ENCODE measurements at regions not wholly inside any gene's neighbourhood (a gene's known extent, or its start where the extent isn't known, plus 50 kb on each side); places are given as distances from the start of the nearest gene placed in this dataset.

GRCh38 chr21:16866851-16867250 is 646.0 kb upstream of the CXADR start:
- Mint-ChIP-seq H3K4me1 (peaks cover under 1% of the 10 kb centered on the region), H3K36me3 (no peaks in the 10 kb centered on the region), H3K27me3 (ENCODE audit: low read depth) (no peaks in the 10 kb centered on the region), H3K9me3 (no peaks in the 10 kb centered on the region), H3K4me3 (no peak overlapping the region), H3K27ac (no peak overlapping the region)
- TF ChIP-seq CTCF (IDR thresholded peaks at IDR 0.05; ENCODE audit: unreplicated experiment), result no peak
- no peak for DNase-seq (ENCODE audit: low spot score in 2 of 2, unreplicated experiment in 2 of 2)

DNA sequence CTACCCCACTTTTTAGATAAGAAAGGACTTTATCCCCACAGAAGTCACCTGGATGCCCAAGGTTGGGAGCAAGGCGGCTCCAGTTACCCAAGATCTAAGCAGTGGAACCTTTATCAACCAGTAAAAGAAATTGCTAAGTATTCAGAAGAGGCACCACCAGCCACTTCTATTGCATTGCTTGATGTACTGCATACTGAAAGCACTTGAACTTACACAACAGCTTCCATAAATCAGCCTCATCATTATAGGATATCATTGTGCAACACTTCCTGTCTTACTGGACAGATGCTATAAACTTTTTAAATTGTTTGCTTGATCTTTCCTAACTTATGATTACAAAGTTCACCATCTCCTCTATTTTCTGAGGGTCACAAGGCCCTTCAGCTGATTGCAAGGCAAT is 642.7 kb upstream of the CXADR start:
- Mint-ChIP-seq H3K9me3 (peaks cover 3% of the 10 kb centered on the region), H3K4me3 (no peak overlapping the region), H3K36me3 (no peaks in the 10 kb centered on the region), H3K27ac (no peak overlapping the region), H3K27me3 (ENCODE audit: low read depth) (no peaks in the 10 kb centered on the region), H3K4me1 (peaks cover 7% of the 10 kb centered on the region)
- no peak for TF ChIP-seq CTCF (IDR thresholded peaks at IDR 0.05; ENCODE audit: unreplicated experiment)
- no peak for DNase-seq (ENCODE audit: low spot score in 2 of 2, unreplicated experiment in 2 of 2)

GRCh38 chr21:16872616-16873015 is 640.2 kb upstream of the CXADR start:
- no peak overlapping the region for H3K27ac Mint-ChIP-seq
- DNase-seq (ENCODE audit: low spot score in 2 of 2, unreplicated experiment in 2 of 2), result no peak
- H3K4me3 Mint-ChIP-seq, result no peak overlapping the region
- H3K27me3 Mint-ChIP-seq (ENCODE audit: low read depth), result no peaks in the 10 kb centered on the region
- peaks cover 7% of the 10 kb centered on the region for H3K4me1 Mint-ChIP-seq
- peaks cover 16% of the 10 kb centered on the region for H3K9me3 Mint-ChIP-seq
- TF ChIP-seq CTCF (IDR thresholded peaks at IDR 0.05; ENCODE audit: unreplicated experiment), result no peak
- H3K36me3 Mint-ChIP-seq, result no peaks in the 10 kb centered on the region

GRCh38 chr21:16873176-16873575 is 639.7 kb upstream of the CXADR start:
- no peaks in the 10 kb centered on the region for H3K36me3 Mint-ChIP-seq
- H3K27ac Mint-ChIP-seq, result no peak overlapping the region
- no peak overlapping the region for H3K4me3 Mint-ChIP-seq
- TF ChIP-seq CTCF (IDR thresholded peaks at IDR 0.05; ENCODE audit: unreplicated experiment), result no peak
- H3K4me1 Mint-ChIP-seq, result peaks cover 7% of the 10 kb centered on the region
- H3K27me3 Mint-ChIP-seq (ENCODE audit: low read depth), result no peaks in the 10 kb centered on the region
- no peak for DNase-seq (ENCODE audit: low spot score in 2 of 2, unreplicated experiment in 2 of 2)
- H3K9me3 Mint-ChIP-seq, result peaks cover 20% of the 10 kb centered on the region

DNA sequence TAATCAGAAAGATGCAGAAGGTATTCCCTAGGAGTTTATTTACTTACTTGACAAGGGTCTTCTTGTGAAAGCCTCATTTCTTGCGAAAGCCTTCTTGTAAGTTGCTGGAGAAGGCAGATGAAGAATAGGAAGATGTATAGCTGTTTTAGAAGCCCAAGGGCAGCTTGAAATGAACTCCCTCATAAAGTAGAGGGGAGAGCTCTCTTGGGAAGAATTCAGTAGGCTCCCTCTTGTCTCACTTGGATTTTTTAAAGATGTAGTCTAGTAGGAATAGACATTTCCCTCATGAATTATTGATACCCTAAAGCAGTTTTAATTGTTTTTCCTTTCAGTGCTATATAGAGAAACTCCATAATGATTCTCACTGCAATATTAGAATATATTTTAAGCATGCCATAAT is 639.2 kb upstream of the CXADR start:
- Mint-ChIP-seq H3K27ac (no peak overlapping the region), H3K4me3 (no peak overlapping the region), H3K9me3 (peaks cover 20% of the 10 kb centered on the region), H3K36me3 (no peaks in the 10 kb centered on the region), H3K27me3 (ENCODE audit: low read depth) (no peaks in the 10 kb centered on the region), H3K4me1 (peaks cover 7% of the 10 kb centered on the region)
- no peak for TF ChIP-seq CTCF (IDR thresholded peaks at IDR 0.05; ENCODE audit: unreplicated experiment)
- DNase-seq (ENCODE audit: low spot score in 2 of 2, unreplicated experiment in 2 of 2), result no peak

- Mint-ChIP-seq H3K27me3 (ENCODE audit: low read depth) (no peaks in the 10 kb centered on the region), H3K4me3 (no peak overlapping the region), H3K27ac (no peak overlapping the region), H3K4me1 (no peaks in the 10 kb centered on the region), H3K9me3 (peaks cover 52% of the 10 kb centered on the region), H3K36me3 (peaks cover 2% of the 10 kb centered on the region)
- DNase-seq (ENCODE audit: low spot score in 2 of 2, unreplicated experiment in 2 of 2), result no peak
- no peak for TF ChIP-seq CTCF (IDR thresholded peaks at IDR 0.05; ENCODE audit: unreplicated experiment)
Observed at GRCh38 chr21:16879479-16879878, 633.4 kb upstream of the CXADR start.

Data from mesothelial cell of epicardium (in vitro differentiated cells).